Tibial nerve (tissue), 4 donors: ENCODE measurements at regions not wholly inside any gene's neighbourhood (a gene's known extent, or its start where the extent isn't known, plus 50 kb on each side); places are given as distances from the start of the nearest gene placed in this dataset.

ENCODE experiments used
- DNase-seq, 2 donors: peaks; one replicate each; pipeline ENCODE4 v3.0.0-alpha.2; 2019; ENCODE audit warnings: low spot score in 2 of 2
- H3K27ac ChIP-seq, 4 donors: fragments of 200-600 bp; sonication (generic) in 3 of 4; one replicate each; pipeline ENCODE4 v1.5.1; 2017 to 2019; ENCODE audit warnings: mild to moderate bottlenecking in 1 of 4
- H3K27me3 ChIP-seq, 2 donors: fragments of 200-600 bp; sonication (generic) in 1 of 2; one replicate each; pipeline versions ENCODE4 v1.5.1 to v1.6.0; 2017 to 2019
- H3K36me3 ChIP-seq, 3 donors: fragments of 200-600 bp; sonication (generic); one replicate each; pipeline ENCODE4 v1.5.1; 2018 to 2019
- H3K4me1 ChIP-seq, 4 donors: fragments of 200-600 bp; sonication (generic) in 3 of 4; one replicate each; pipeline ENCODE4 v1.5.1; 2017 to 2019
- H3K4me3 ChIP-seq, 4 donors: fragments of 200-600 bp; sonication (generic) in 3 of 4; one replicate each; pipeline ENCODE4 v1.5.1; 2017 to 2019; ENCODE audit warnings: mild to moderate bottlenecking in 1 of 4, moderate library complexity in 1 of 4
- H3K9me3 ChIP-seq, 4 donors: fragments of 200-600 bp; sonication (generic) in 3 of 4; one replicate each; pipeline ENCODE4 v1.5.1; 2017 to 2019
- CTCF ChIP-seq, 5 experiments: fragments of 200-600 bp in 3 of 5; fragments of 450-650 bp in 2 of 5; sonication (generic) in 3 of 5; IDR thresholded peaks; one replicate each; pipeline ENCODE4 v1.5.1; 2016 to 2019; ENCODE audit warnings: antibody characterized with exemption in 5 of 5, mild to moderate bottlenecking in 3 of 5, moderate library complexity in 2 of 5
- EP300 ChIP-seq, 2 donors: sonication (generic); formaldehyde crosslinking; IDR thresholded peaks; one replicate each; pipeline ENCODE4 v1.6.1; 2017; ENCODE audit warnings: antibody characterized with exemption in 2 of 2, mild to moderate bottlenecking in 1 of 2
- POLR2A ChIP-seq, 2 donors: fragments of 450-650 bp; IDR thresholded peaks; one replicate each; pipeline ENCODE4 v1.6.1; 2017; ENCODE audit warnings: antibody characterized with exemption in 2 of 2, mild to moderate bottlenecking in 2 of 2, moderate library complexity in 2 of 2
- WGBS, 2 donors: methylation state at CpG; one replicate each; pipeline ENCODE4 v1.1.5; 2018; 5-methylcytosine and 5-hydroxymethylcytosine counted together

GRCh38 chr13:111862836-111863815 lies 203.8 kb upstream of the SOX1 start:
- Histone ChIP-seq H3K27me3 (no peaks in the 10 kb centered on the region), H3K4me3 (no peak overlapping the region), H3K4me1 (no peaks in the 10 kb centered on the region), H3K9me3 (peaks cover 0 to 26% (median 0%) of the 10 kb centered on the region in 4 donors), H3K36me3 (no peaks in the 10 kb centered on the region), H3K27ac (no peak overlapping the region)
- DNase-seq: no peak
- WGBS, 2 donors: 87 to 89% methylated on average over 33 of the region's 33 CpGs
- TF ChIP-seq EP300 (IDR thresholded peaks at IDR 0.05): no peak
- TF ChIP-seq CTCF (IDR thresholded peaks at IDR 0.05): no peak
- no peak for TF ChIP-seq POLR2A (IDR thresholded peaks at IDR 0.05)

GRCh38 chr13:111864566-111864965 lies 202.4 kb upstream of the SOX1 start:
- Histone ChIP-seq H3K36me3 (no peaks in the 10 kb centered on the region), H3K4me3 (no peak overlapping the region), H3K9me3 (peaks cover 0 to 26% (median 0%) of the 10 kb centered on the region in 4 donors), H3K27ac (no peak overlapping the region), H3K4me1 (no peaks in the 10 kb centered on the region), H3K27me3 (no peaks in the 10 kb centered on the region)
- no peak for DNase-seq
- TF ChIP-seq EP300 (IDR thresholded peaks at IDR 0.05) (no peak), POLR2A (IDR thresholded peaks at IDR 0.05) (no peak), CTCF (IDR thresholded peaks at IDR 0.05) (no peak)
- 91 to 93% methylated on average over 12 of the region's 12 CpGs for WGBS, 2 donors

- WGBS, 2 donors: 70 to 72% methylated on average over 7 of the region's 7 CpGs
Measured at GRCh38 chr13:111865046-111865445, 201.9 kb upstream of the SOX1 start.

GRCh38 chr13:111865826-111866225 lies 201.1 kb upstream of the SOX1 start:
- no peaks in the 10 kb centered on the region for H3K4me1 ChIP-seq
- no peaks in the 10 kb centered on the region for H3K36me3 ChIP-seq
- WGBS, 2 donors: 83% methylated on average over 8 of the region's 8 CpGs
- no peaks in the 10 kb centered on the region for H3K27me3 ChIP-seq
- peaks cover 0 to 26% (median 0%) of the 10 kb centered on the region in 4 donors for H3K9me3 ChIP-seq
- no peak overlapping the region for H3K27ac ChIP-seq
- TF ChIP-seq EP300 (IDR thresholded peaks at IDR 0.05): no peak
- TF ChIP-seq CTCF (IDR thresholded peaks at IDR 0.05): no peak
- no peak for TF ChIP-seq POLR2A (IDR thresholded peaks at IDR 0.05)
- no peak for DNase-seq
- no peak overlapping the region for H3K4me3 ChIP-seq

More at GRCh38 chr13:111865046-111865445, 201.9 kb upstream of the SOX1 start:
- DNase-seq: no peak
- H3K9me3 ChIP-seq: peaks cover 0 to 26% (median 0%) of the 10 kb centered on the region in 4 donors
- H3K27me3 ChIP-seq: no peaks in the 10 kb centered on the region
- no peaks in the 10 kb centered on the region for H3K36me3 ChIP-seq
- TF ChIP-seq CTCF (IDR thresholded peaks at IDR 0.05) (no peak), EP300 (IDR thresholded peaks at IDR 0.05) (no peak), POLR2A (IDR thresholded peaks at IDR 0.05) (no peak)
- H3K4me1 ChIP-seq: no peaks in the 10 kb centered on the region
- H3K27ac ChIP-seq: no peak overlapping the region
- no peak overlapping the region for H3K4me3 ChIP-seq

GRCh38 chr13:111866731-111867245 lies 200.2 kb upstream of the SOX1 start:
- Histone ChIP-seq H3K9me3 (peaks cover 0 to 19% (median 0%) of the 10 kb centered on the region in 4 donors), H3K27ac (no peak overlapping the region), H3K36me3 (no peaks in the 10 kb centered on the region), H3K4me3 (no peak overlapping the region), H3K4me1 (peaks cover 0 to 3% (median 0%) of the 10 kb centered on the region in 4 donors), H3K27me3 (no peaks in the 10 kb centered on the region)
- 92 to 95% methylated on average over 11 of the region's 11 CpGs for WGBS, 2 donors
- DNase-seq: no peak
- TF ChIP-seq POLR2A (IDR thresholded peaks at IDR 0.05): no peak
- TF ChIP-seq EP300 (IDR thresholded peaks at IDR 0.05): no peak
- no peak for TF ChIP-seq CTCF (IDR thresholded peaks at IDR 0.05)
